KG1 (cell line): ENCODE measurements at regions not wholly inside any gene's neighbourhood (a gene's known extent, or its start where the extent isn't known, plus 50 kb on each side); places are given as distances from the start of the nearest gene placed in this dataset.
A peak's percentile ranks its signal among the peaks of the same experiment; 100 is the strongest.

Source experiments
- DNase-seq: peaks from one replicate; lab custom pipeline; 2025; lab: John Stamatoyannopoulos, UW

DNA sequence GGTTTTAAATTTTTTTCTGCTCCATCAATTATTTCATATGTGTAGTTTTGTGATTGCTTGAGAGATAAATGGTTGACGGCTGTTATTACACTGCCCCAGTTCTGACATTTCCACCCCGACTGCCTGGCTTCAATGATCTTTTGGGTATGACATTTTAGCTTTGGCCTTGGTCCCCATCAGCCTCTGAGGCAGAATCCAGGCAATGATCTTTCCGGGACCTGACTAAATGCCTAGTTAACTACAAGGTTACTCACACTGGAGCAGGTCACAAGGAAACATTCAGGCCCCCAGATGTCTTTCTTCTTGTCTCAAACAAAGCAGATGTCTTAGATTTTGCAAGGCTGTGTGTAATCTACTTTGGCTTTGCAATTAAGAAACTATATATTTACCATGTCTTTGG lies 61.1 kb upstream of the TMCO5A start:
- DNase-seq: no peak

DNA sequence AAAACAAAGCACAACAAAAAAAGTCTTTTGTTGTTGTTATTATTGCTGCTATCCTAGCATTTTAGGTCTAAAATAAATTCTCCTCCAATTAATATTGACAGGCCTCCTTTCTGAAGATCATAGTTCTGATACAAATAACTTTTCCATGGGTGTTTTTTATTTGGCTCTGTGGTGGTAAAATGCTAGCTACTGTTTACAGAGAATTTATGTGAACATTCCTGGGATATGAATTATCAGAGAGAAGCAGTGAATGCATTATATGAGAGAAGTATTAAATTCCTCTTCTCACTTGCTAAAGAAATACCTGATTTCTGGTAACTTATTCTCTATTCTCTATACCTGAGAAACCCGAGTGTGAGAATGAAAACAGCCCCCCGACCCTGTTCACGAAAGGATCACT lies 57.5 kb upstream of the TMCO5A start:
- no peak for DNase-seq

- no peak for DNase-seq
These were observed 56.3 kb upstream of the TMCO5A start for GRCh38 chr15:37877851-37878741.

DNA sequence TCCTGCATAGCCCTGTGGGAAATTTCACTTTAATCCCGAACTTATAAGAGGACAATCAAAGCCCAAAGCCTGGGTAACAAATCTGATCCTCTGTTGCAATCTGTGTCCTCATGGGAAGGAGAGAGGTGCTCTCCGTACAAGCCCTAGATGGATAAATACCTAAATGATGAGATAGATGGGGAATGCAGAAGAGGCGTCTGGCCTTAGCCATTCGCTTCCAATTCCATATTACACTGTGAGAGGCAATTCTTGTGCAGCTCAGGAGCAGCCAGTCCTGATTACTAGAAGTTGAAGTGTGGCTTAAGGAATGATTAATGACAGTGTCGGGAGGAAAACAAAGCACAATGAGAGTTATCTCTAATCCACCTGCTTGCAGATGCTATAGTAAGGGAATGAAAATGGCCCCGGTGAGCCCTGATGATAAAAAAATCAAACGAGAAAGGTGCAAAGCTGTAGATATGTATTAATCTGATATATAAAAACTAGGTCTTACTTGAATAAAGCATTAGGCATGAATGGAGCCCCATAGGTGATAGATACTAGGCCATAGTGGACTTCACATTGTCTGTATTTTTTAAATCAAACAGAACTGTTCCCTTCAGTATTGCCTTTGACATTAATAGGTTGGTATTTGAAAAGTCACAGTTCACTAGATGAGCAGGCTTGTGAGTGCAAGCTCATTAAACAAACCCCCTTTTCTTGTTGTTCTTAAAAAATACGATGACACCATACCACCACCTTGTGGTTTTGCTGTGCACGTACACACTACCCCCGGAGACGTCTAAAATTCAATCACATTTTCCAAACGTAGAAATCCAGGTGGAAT lies 54.2 kb upstream of the TMCO5A start:
- peak; percentile 14 for DNase-seq

DNA sequence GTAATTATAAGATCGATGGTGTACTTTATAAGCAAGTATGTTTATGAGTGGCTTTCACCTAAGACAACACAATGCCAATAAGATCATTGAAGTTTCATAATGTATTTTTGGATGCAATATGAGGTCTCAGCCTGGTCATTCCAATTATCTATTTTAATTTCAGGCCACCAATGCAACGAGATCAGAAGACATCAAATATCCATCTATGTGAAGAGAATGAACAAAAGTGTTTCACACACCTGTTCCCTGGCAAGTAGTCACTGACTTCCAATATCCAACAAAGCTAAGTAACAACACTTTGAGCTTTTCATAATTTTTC lies 53.6 kb upstream of the TMCO5A start:
- DNase-seq: no peak

- DNase-seq: no peak
These were observed 53.0 kb upstream of the TMCO5A start for GRCh38 chr15:37881237-37882013.

GRCh38 chr15:37882640-37883039 lies 51.8 kb upstream of the TMCO5A start:
- DNase-seq: no peak
